ENCODE measurements at regions not wholly inside any gene's neighbourhood (a gene's known extent, or its start where the extent isn't known, plus 50 kb on each side); places are given as distances from the start of the nearest gene placed in this dataset.

DNA sequence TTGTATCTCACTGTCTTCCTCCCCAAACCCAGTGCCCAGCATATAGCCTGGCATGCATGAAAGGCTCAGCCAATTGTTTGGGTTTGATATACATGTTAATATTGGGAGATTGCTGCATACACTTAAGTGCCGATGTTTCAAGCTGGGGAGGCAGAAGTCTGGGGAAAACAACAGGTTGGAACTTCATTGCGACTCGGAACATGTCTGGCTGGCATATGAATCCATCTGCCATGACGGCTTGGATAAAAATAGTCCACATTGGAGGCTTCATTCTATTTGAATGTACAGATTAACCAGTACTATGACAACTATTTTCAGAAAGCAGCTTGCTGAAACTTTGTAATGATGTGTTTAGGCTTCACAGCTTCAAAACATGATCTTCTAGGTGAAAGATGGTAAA is 261.0 kb downstream of the CDH26 start:
- intact Hi-C loops (cut with micrococcal nuclease), result no loop called here
- H3K36me3 Mint-ChIP-seq (ENCODE audit: insufficient read depth, unreplicated experiment), result peaks cover 6% of the 10 kb centered on the region
- no peaks in the 10 kb centered on the region for H3K4me1 Mint-ChIP-seq (ENCODE audit: insufficient read depth, unreplicated experiment)
- ChIA-PET CTCF (interaction anchor here (0.7 to 1.7 kb wide), 5 partner anchors 8 to 645 kb away, joined by 3 to 8 read pairs (median 3); no protein-coding TSS in a partner anchor), POLR2A (no interaction called here)
- H3K27me3 Mint-ChIP-seq (ENCODE audit: insufficient read depth, unreplicated experiment), result peaks cover 44% of the 10 kb centered on the region
- no peak overlapping the region for H3K27ac Mint-ChIP-seq (ENCODE audit: low read depth, unreplicated experiment)
- no peak overlapping the region for H3K4me3 Mint-ChIP-seq (ENCODE audit: unreplicated experiment)
- TF ChIP-seq, protein P1, sequence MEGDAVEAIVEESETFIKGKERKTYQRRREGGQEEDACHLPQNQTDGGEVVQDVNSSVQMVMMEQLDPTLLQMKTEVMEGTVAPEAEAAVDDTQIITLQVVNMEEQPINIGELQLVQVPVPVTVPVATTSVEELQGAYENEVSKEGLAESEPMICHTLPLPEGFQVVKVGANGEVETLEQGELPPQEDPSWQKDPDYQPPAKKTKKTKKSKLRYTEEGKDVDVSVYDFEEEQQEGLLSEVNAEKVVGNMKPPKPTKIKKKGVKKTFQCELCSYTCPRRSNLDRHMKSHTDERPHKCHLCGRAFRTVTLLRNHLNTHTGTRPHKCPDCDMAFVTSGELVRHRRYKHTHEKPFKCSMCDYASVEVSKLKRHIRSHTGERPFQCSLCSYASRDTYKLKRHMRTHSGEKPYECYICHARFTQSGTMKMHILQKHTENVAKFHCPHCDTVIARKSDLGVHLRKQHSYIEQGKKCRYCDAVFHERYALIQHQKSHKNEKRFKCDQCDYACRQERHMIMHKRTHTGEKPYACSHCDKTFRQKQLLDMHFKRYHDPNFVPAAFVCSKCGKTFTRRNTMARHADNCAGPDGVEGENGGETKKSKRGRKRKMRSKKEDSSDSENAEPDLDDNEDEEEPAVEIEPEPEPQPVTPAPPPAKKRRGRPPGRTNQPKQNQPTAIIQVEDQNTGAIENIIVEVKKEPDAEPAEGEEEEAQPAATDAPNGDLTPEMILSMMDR (IDR thresholded peaks at IDR 0.05; ENCODE audit: unreplicated experiment), result no peak
- no peak for DNase-seq (ENCODE audit: unreplicated experiment)
- no peaks in the 10 kb centered on the region for H3K9me3 Mint-ChIP-seq (ENCODE audit: unreplicated experiment)
- BruUV-seq (replicated peaks), result no TSS peak

DNA sequence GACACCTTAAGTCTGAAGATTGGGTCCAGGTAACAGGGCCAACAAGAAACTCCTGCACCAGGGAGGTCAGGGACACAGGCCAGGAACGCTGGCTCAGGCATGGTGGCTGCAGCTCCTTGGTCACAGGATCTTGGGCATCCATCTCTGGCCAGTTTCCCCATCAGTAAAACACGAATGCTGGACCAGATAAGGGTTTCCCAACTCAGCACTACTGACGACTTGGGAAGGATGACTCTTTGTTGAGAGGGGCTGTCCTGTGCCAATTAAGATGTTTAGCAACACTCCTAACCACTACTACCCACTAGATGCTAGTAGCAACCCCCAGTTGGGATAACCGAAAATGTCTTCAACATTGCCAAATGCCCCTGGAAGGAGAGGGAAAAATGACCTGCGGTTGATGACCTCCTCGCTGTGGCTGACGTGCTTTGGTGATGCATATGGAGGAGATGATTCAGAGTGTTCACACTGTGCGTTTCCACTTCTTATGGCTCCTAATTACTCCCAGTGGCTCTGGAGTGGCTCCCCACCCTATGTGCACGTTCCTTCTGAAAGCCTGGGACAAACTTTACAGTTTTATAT is 261.9 kb downstream of the CDH26 start:
- Mint-ChIP-seq H3K4me3 (ENCODE audit: unreplicated experiment) (no peak overlapping the region), H3K36me3 (ENCODE audit: insufficient read depth, unreplicated experiment) (peaks cover 6% of the 10 kb centered on the region), H3K4me1 (ENCODE audit: insufficient read depth, unreplicated experiment) (no peaks in the 10 kb centered on the region), H3K27me3 (ENCODE audit: insufficient read depth, unreplicated experiment) (peaks cover 35% of the 10 kb centered on the region), H3K9me3 (ENCODE audit: unreplicated experiment) (no peaks in the 10 kb centered on the region), H3K27ac (ENCODE audit: low read depth, unreplicated experiment) (no peak overlapping the region)
- intact Hi-C loops (cut with micrococcal nuclease), result no loop called here
- no peak for DNase-seq (ENCODE audit: unreplicated experiment)
- no TSS peak for BruUV-seq (replicated peaks)
- ChIA-PET POLR2A (no interaction called here), CTCF (interaction anchor here (0.7 kb wide), 1 partner anchor 645 kb away, joined by 3 read pairs; no protein-coding TSS in a partner anchor)
- TF ChIP-seq, protein P1 (IDR thresholded peaks at IDR 0.05; ENCODE audit: unreplicated experiment), result no peak

DNA sequence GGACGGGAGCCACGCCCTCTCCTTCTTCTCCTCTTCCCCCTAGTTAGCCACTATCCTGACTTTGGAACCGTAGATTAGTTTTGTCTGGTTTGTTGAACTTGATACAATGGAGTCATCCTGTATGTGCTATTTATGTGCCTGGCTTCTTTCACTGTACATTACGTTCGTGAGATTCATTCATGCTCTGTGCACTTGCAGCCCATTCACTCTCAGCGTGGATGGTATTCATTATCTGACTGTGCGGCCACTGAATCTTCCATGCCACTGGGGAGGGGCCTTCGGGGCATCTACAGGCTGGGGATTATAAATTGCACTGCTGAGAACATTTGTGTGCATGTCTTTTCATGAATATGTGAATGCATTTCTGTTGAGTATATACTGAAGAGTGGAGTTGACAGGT is 262.5 kb downstream of the CDH26 start:
- Mint-ChIP-seq H3K27me3 (ENCODE audit: insufficient read depth, unreplicated experiment) (peaks cover 29% of the 10 kb centered on the region), H3K4me3 (ENCODE audit: unreplicated experiment) (no peak overlapping the region), H3K9me3 (ENCODE audit: unreplicated experiment) (no peaks in the 10 kb centered on the region), H3K4me1 (ENCODE audit: insufficient read depth, unreplicated experiment) (no peaks in the 10 kb centered on the region), H3K36me3 (ENCODE audit: insufficient read depth, unreplicated experiment) (peaks cover 6% of the 10 kb centered on the region), H3K27ac (ENCODE audit: low read depth, unreplicated experiment) (no peak overlapping the region)
- DNase-seq (ENCODE audit: unreplicated experiment), result no peak
- BruUV-seq (replicated peaks), result no TSS peak
- POLR2A ChIA-PET, result no interaction called here
- intact Hi-C loops (cut with micrococcal nuclease), result no loop called here
- CTCF ChIA-PET, result interaction anchor here (0.7 kb wide), 1 partner anchor 452 kb away, joined by 5 read pairs; no protein-coding TSS in a partner anchor
- TF ChIP-seq, protein P1 (IDR thresholded peaks at IDR 0.05; ENCODE audit: unreplicated experiment), result no peak

DNA sequence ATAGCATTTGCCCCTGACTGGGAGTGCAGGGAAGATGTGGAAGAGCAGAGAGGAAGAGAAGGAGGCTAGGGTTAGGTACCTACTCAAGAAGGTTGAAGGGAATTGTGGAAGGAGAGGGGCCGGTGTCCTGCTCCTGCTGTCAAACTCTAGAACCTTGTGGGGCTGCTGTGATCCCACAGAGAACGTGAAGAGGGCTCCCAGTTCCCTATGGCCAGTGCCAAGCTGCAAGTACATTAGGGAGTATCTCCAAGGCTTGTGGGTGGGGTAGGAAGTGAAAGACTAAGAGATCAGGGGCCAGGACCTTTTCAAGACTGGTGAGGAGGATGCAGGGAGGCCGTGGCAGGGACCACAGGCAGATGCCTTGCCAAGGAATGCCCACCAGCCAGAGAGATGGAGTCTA is 263.4 kb downstream of the CDH26 start:
- Mint-ChIP-seq H3K27me3 (ENCODE audit: insufficient read depth, unreplicated experiment) (peaks cover 25% of the 10 kb centered on the region), H3K27ac (ENCODE audit: low read depth, unreplicated experiment) (no peak overlapping the region), H3K4me3 (ENCODE audit: unreplicated experiment) (no peak overlapping the region), H3K36me3 (ENCODE audit: insufficient read depth, unreplicated experiment) (peaks cover 6% of the 10 kb centered on the region), H3K9me3 (ENCODE audit: unreplicated experiment) (no peaks in the 10 kb centered on the region), H3K4me1 (ENCODE audit: insufficient read depth, unreplicated experiment) (no peaks in the 10 kb centered on the region)
- intact Hi-C loops (cut with micrococcal nuclease), result no loop called here
- DNase-seq (ENCODE audit: unreplicated experiment), result no peak
- ChIA-PET CTCF (interaction anchor here (0.6 to 5.2 kb wide), 5 partner anchors 10 to 451 kb away, joined by 3 to 45 read pairs (median 5); no protein-coding TSS in a partner anchor), POLR2A (no interaction called here)
- TF ChIP-seq, protein P1 (IDR thresholded peaks at IDR 0.05; ENCODE audit: unreplicated experiment), result no peak
- BruUV-seq (replicated peaks), result no TSS peak
